ACHN (cell line): ENCODE measurements at regions not wholly inside any gene's neighbourhood (a gene's known extent, or its start where the extent isn't known, plus 50 kb on each side); places are given as distances from the start of the nearest gene placed in this dataset.

Experiments used
- DNase-seq: peaks from one replicate; pipeline ENCODE4 v3.0.0-alpha.2; 2015
- in situ Hi-C: cut with HindIII; loops from 2 replicates; pipeline ENCODE4 v1.10.0; 2017; ENCODE audit warnings: low sequenced_read_pairs, low pct_ligation_motif_present, low pct_unique_long_range_greater_than_20kb

DNA sequence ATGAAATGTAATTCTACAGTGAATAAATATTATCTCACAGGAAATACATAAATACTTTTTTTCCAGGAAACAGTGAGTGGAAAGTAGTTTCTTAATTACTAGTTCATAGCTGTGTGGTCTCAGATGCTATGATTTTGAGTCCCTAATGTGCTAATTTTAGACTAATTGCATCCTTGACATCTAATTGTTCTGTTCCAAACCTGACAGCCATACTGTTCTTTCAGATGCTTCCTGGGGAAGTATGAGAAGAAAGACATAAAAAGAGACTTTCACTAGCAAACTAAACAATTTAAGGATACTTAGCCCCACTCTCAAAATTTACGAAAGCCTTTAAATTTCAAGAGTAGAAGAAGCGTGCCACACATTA is 350.9 kb upstream of the CDH20 start:
- no peak for DNase-seq
- in situ Hi-C loops, result no loop called here

- DNase-seq, result no peak
- in situ Hi-C loops, result no loop called here
Measured at GRCh38 chr18:60982928-60983327, 350.3 kb upstream of the CDH20 start.

GRCh38 chr18:60984510-60984909 is 348.7 kb upstream of the CDH20 start:
- no peak for DNase-seq
- in situ Hi-C loops, result no loop called here

GRCh38 chr18:60987963-60988362 is 345.3 kb upstream of the CDH20 start:
- no peak for DNase-seq

GRCh38 chr18:60996326-60996725 is 336.9 kb upstream of the CDH20 start:
- DNase-seq, result no peak
- in situ Hi-C loops, result no loop called here

More at GRCh38 chr18:60987963-60988362, 345.3 kb upstream of the CDH20 start:
- in situ Hi-C loops, result no loop called here

DNA sequence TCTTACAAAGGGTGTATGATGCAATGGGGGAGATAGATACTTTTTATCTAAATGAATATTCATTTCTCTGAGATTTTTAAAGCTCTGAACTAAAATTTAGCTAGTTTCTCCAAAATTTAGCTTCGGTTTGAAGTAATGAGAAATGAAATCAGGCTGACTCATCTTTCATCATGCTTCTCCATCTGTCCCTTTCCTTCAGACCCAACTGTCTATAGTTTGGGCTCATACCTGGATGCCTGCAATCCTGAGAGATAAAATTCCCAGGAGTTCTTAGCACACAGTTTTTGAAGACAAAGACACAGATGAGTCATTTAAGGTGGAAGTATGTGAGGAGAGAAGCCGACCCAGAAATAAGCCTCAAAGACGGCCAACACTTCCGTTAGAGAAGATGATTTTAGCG is 336.4 kb upstream of the CDH20 start:
- no peak for DNase-seq
- in situ Hi-C loops, result no loop called here

DNA sequence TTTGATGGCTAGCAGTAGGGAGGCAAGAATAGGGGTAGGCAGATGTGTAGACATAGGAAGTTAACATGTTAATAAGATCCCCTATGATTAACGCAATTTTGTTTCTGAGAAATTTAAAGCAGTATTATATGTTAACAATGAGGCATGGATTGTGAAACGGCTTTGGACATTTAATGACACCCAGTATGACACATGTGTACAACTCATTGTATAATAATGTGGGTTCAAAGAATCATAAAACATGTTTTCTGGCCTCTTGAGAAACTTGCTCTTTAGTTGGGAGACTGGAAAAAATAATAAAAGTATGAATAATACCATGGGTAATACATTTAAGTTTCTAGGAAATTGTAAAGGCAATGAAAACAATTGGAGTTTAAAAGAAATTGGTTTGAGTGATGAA is 332.1 kb upstream of the CDH20 start:
- in situ Hi-C loops, result no loop called here
- DNase-seq, result no peak

GRCh38 chr18:61006687-61007224 is 326.5 kb upstream of the CDH20 start:
- in situ Hi-C loops, result no loop called here
- DNase-seq, result no peak

DNA sequence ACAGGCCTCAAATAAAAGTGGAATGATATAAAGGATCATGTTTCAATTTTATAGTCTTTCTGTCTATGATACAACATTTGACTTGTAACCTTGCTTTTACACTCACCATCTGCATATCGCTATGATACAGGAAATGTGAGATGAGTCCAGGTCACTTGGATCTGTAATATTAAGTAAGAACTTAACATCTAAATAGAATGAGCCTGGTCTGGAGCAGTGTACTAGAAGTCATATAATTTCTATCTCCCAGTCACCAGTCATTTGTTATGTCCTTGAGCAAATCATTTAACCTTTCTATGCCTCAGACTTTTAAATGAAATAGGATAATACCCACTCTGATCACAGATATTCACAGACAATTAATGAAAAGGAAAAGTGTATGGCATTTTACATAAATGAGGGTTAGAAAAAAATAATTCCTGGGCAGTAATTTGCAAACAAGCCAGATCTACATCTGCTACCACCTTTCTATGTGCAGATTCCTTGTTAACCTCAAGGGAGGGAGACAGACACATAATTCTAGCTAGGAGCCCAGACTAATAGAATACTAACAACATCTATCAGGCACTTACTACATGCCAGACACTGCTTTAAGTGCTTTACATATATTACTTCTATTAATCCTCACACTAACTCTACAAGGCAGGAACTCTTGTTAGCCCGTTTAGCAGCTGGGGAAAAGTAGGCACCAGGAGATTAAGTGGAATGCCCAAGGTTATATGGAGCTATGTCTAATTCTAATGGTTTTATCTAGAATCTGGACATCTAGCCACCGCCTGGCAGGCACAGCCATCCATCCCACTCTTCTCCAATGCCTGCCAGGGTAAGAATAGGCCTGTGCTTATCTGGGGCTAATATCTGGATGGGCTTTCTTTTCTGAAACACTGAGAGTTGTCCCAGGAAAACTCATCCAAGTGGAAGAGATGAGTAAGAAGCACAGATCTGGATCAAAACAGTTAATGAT is 313.6 kb upstream of the CDH20 start:
- no peak for DNase-seq

GRCh38 chr18:61025596-61025995 is 307.6 kb upstream of the CDH20 start:
- in situ Hi-C loops, result no loop called here
- DNase-seq, result no peak

More for the DNA sequence above, 313.6 kb upstream of the CDH20 start:
- in situ Hi-C loops, result no loop called here

DNA sequence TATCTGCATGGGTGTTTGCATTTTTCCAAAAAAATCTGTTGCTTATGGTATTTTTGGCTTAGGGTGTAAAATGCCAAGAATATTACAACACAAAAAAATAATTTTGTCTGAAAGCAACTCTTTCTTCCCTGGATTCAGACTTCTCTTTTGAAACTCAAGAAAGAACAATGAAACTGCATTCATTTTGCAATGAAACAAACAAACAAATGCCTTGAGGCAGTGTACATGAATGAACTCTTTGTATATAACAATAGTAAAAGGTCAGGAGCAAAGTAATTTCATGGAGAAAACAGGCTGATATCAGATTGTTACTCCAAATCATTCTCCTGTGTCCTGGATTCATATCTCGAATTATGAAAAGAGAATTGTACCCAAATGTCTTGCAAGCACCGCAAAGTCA is 301.6 kb upstream of the CDH20 start:
- in situ Hi-C loops, result no loop called here
- no peak for DNase-seq

GRCh38 chr18:61034580-61034979 is 298.6 kb upstream of the CDH20 start:
- DNase-seq, result no peak
- in situ Hi-C loops, result no loop called here

GRCh38 chr18:61039251-61039650 is 294.0 kb upstream of the CDH20 start:
- no peak for DNase-seq
- in situ Hi-C loops, result no loop called here

DNA sequence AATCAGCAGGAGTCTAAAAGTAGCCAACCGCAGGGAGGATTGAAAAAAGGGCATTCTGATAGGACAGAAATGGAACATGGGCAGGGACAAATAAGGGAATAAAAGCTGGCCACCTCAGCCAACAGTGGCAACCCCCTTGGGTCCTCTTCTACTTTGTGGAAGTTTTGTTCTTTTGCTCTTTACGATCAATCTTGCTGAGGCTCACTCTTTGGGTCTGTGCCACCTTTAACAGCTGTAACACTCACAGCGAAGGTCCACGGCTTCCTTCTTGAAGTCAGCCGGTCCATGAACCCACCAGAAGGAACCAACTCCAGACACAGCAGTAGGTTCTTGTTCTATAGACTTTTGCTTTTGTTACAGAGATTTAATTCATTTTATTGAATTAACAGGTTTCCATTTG is 285.4 kb upstream of the CDH20 start:
- in situ Hi-C loops, result no loop called here
- no peak for DNase-seq

GRCh38 chr18:61057443-61057842 is 275.8 kb upstream of the CDH20 start:
- no peak for DNase-seq
- in situ Hi-C loops, result no loop called here

DNA sequence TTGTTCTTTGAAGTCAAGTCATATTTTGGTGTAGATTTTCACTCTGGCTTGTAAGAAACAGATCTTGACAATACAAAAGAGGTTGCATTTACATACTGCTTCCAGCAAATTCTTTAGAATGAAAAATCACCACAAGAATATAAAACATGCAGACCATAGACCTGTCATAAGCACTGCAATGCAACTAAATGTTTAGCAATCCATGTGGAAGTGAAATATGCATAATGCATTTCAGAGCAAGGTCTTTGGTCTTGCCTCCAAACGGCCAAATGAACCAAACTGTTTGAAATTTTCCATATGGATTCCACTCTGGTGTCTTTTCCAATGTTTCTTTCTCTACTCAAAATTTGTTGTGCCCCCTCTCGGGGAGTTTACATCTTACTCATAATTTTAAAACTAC is 271.0 kb upstream of the CDH20 start:
- in situ Hi-C loops, result no loop called here
- DNase-seq, result no peak

GRCh38 chr18:61064911-61065310 is 268.3 kb upstream of the CDH20 start:
- no peak for DNase-seq
- in situ Hi-C loops, result no loop called here

DNA sequence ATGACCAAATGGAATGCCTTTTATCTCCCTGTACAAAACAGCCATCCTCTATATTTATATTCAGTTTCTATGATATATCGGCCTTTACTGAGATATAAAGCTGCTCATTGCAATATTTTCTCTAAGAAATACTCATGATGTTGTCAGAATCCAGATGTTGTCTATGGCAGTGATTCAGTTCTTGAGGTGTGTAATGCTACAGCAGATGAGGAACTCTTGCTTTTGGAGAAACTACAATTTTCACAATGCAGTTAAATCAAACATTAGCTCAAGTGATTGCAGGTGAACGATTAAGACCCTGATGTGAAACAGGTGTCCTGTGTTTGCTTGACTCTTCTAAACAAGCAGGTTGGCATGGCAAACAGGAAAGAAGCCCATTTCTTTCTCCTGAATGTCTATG is 256.2 kb upstream of the CDH20 start:
- in situ Hi-C loops, result no loop called here

GRCh38 chr18:61079714-61080113 is 253.5 kb upstream of the CDH20 start:
- DNase-seq, result no peak
- in situ Hi-C loops, result no loop called here

More for the DNA sequence above, 256.2 kb upstream of the CDH20 start:
- no peak for DNase-seq

- no peak for DNase-seq
- in situ Hi-C loops, result no loop called here
Measured at GRCh38 chr18:61080954-61081528, 252.2 kb upstream of the CDH20 start.
